GM13977 (cell line): ENCODE measurements at regions not wholly inside any gene's neighbourhood (a gene's known extent, or its start where the extent isn't known, plus 50 kb on each side); places are given as distances from the start of the nearest gene placed in this dataset.
"Not testable (repeated sequence)": the region's sequence is repeated elsewhere in the genome, so short reads cannot be mapped to it uniquely, and the experiment has no call there.

Experiments used
- DNase-seq: peaks from one replicate; pipeline ENCODE4 v3.0.0; 2012; ENCODE audit warnings: low spot score
- in situ Hi-C: fragments of 300-500 bp; cut with MboI; formaldehyde crosslinking; loops from one replicate; pipeline ENCODE4 v1.12.0; 2022; ENCODE audit warnings: low sequenced_read_pairs, low pct_unique_long_range_greater_than_20kb, mixed read lengths, inconsistent platforms; ENCODE audit not compliant: unreplicated experiment
- TF ChIP-seq, protein P1 (sequence below): IDR thresholded peaks from 2 replicates; pipeline ENCODE4 v1.5.1; 2012; ENCODE audit warnings: mild to moderate bottlenecking, control low read depth; ENCODE audit not compliant: insufficient read depth; ENCODE audit errors: extremely low read depth, missing control alignments

- in situ Hi-C loops, result no loop called here
- no peak for DNase-seq
- TF ChIP-seq, protein P1, sequence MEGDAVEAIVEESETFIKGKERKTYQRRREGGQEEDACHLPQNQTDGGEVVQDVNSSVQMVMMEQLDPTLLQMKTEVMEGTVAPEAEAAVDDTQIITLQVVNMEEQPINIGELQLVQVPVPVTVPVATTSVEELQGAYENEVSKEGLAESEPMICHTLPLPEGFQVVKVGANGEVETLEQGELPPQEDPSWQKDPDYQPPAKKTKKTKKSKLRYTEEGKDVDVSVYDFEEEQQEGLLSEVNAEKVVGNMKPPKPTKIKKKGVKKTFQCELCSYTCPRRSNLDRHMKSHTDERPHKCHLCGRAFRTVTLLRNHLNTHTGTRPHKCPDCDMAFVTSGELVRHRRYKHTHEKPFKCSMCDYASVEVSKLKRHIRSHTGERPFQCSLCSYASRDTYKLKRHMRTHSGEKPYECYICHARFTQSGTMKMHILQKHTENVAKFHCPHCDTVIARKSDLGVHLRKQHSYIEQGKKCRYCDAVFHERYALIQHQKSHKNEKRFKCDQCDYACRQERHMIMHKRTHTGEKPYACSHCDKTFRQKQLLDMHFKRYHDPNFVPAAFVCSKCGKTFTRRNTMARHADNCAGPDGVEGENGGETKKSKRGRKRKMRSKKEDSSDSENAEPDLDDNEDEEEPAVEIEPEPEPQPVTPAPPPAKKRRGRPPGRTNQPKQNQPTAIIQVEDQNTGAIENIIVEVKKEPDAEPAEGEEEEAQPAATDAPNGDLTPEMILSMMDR, result no peak
Measured at GRCh38 chr12:19808371-19808770, 369.1 kb downstream of the AEBP2 start.

DNA sequence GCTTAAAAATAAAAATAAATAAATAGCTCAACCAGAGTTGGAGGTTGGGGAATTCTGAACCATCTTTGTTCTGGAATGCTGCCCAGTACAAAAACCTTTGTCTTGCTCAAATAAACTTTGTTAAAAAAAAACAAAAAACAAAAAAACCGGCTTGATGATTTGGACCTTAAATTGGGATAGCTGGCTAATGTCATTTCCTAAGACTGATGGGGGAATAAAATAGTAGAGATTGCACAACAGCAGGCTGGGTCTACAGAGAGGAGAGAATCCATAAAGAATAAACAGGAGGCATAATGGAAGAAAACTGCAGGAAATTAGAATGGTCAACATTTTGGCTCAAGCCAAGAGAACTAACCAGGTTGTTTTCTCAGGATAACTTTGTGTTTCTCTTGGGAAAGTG is 370.9 kb downstream of the AEBP2 start:
- TF ChIP-seq, protein P1, result no peak
- in situ Hi-C loops, result no loop called here

GRCh38 chr12:19811922-19812321 is 372.6 kb downstream of the AEBP2 start:
- TF ChIP-seq, protein P1, result no peak
- no peak for DNase-seq
- in situ Hi-C loops, result no loop called here

More for the DNA sequence above, 370.9 kb downstream of the AEBP2 start:
- no peak for DNase-seq

DNA sequence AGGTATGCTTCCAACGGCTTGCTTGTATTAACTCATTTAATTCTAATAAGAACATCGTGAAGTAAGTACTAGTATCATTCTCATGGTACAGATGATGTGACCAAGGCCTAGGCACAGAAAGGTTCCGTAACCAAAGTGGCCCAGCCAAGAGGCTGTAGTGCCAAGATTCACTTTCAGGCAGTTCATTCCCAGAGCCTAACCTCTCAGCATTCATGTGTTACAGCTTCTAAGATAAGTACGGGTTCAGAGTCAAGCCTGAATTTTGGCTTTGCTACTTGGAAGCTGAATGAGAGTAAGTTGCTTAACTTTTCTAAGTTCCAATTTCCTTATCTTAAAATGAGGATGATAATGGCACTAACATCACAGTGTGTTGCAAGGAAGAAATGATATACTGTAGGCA is 379.9 kb downstream of the AEBP2 start:
- TF ChIP-seq, protein P1, result no peak
- no peak for DNase-seq
- in situ Hi-C loops, result no loop called here

GRCh38 chr12:19822476-19822875 is 383.2 kb downstream of the AEBP2 start:
- TF ChIP-seq, protein P1, result no peak
- DNase-seq, result no peak
- in situ Hi-C loops, result no loop called here

- in situ Hi-C loops, DNase-seq: not testable (repeated sequence)
Measured at GRCh38 chr12:19823326-19823725, 384.0 kb downstream of the AEBP2 start.

GRCh38 chr12:19826980-19827550 is 387.8 kb downstream of the AEBP2 start:
- no peak for DNase-seq
- TF ChIP-seq, protein P1, result no peak
- in situ Hi-C loops, result no loop called here
